Adrenal gland (tissue), 9 donors: ENCODE measurements at regions not wholly inside any gene's neighbourhood (a gene's known extent, or its start where the extent isn't known, plus 50 kb on each side); places are given as distances from the start of the nearest gene placed in this dataset.

Experiments
- DNase-seq, 7 donors: peaks; one replicate each; pipeline ENCODE4 v3.0.0-alpha.2; 2019 to 2020
- H3K27ac ChIP-seq, 5 donors: fragments of 200-600 bp; sonication (generic) in 4 of 5; 1 replicate in 3 of 5; 2 replicates in 2 of 5; pipeline versions ENCODE4 v1.5.1 to v1.8.0; 2016 to 2020; ENCODE audit warnings: mild to moderate bottlenecking in 1 of 5
- H3K27me3 ChIP-seq: fragments of 200-600 bp; 2 replicates; pipeline ENCODE4 v1.8.0; 2021
- H3K36me3 ChIP-seq, 2 donors: fragments of 200-600 bp; replicated peaks in 1 of 2; 1 replicate in 1 of 2; 2 replicates in 1 of 2; pipeline versions ENCODE4 v1.5.1 to v1.8.0; 2018 to 2022
- H3K4me1 ChIP-seq, 2 donors: fragments of 200-600 bp; replicated peaks in 1 of 2; 1 replicate in 1 of 2; 2 replicates in 1 of 2; pipeline versions ENCODE4 v1.5.1 to v1.8.0; 2018 to 2021
- H3K4me3 ChIP-seq, 4 donors: fragments of 200-600 bp; sonication (generic) in 3 of 4; one replicate each; pipeline ENCODE4 v1.5.1; 2016 to 2018
- H3K9me3 ChIP-seq, 3 donors: fragments of 200-600 bp; sonication (generic) in 1 of 3; replicated peaks in 1 of 3; 1 replicate in 2 of 3; 2 replicates in 1 of 3; pipeline versions ENCODE4 v1.5.1 to v1.8.0; 2016 to 2021
- CTCF ChIP-seq, 6 experiments: fragments of 450-650 bp in 4 of 6; fragments of 200-600 bp in 2 of 6; sonication (generic) in 1 of 6; IDR thresholded peaks; 1 replicate in 5 of 6; 2 replicates in 1 of 6; pipeline versions ENCODE4 v1.5.1 to v1.8.0; 2016 to 2021; ENCODE audit warnings: antibody characterized with exemption in 6 of 6, mild to moderate bottlenecking in 2 of 6, moderate library complexity in 1 of 6
- POLR2A ChIP-seq, 2 donors: fragments of 450-650 bp; IDR thresholded peaks; one replicate each; pipeline ENCODE4 v1.6.1; 2017; ENCODE audit warnings: antibody characterized with exemption in 2 of 2, mild to moderate bottlenecking in 2 of 2, moderate library complexity in 1 of 2
- WGBS, 4 donors: extraction: QIAGEN DNeasy Blood & Tissue Kit in 2 of 4; methylation state at CpG; one replicate each; pipeline versions ENCODE4 v1.1.5 to v1.1.7; 2013 to 2017; 5-methylcytosine and 5-hydroxymethylcytosine counted together
- intact Hi-C, 2 donors: fragments of 100-400 bp; cut with DNase I; formaldehyde crosslinking; loops; one replicate each; pipeline versions ENCODE4 v1.14.1 to v1.15.0; 2022 to 2023
- donor health status: healthy with polysubstance abuse.
- donor health status: Bipolar disorder and iron deficiency.
- donor health status: DM: yes; HTN: yes; CAD: no.
- donor health status: DM: no; HTN: no; CAD: no.
- donor health status: DM: no; HTN: no; CAD: no.

- Histone ChIP-seq H3K36me3 (no peaks in the 10 kb centered on the region), H3K4me1 (no peaks in the 10 kb centered on the region), H3K4me3 (no peak overlapping the region), H3K9me3 (peaks cover 0 to 6% (median 0%) of the 10 kb centered on the region in 3 donors), H3K27ac (no peak overlapping the region), H3K27me3 (no peaks in the 10 kb centered on the region)
- intact Hi-C loops = no loop called here
- TF ChIP-seq CTCF (IDR thresholded peaks at IDR 0.05) (no peak), POLR2A (IDR thresholded peaks at IDR 0.05) (no peak)
- WGBS, 4 donors = 55 to 64% (median 59%) methylated on average over 4 of the region's 4 CpGs
- DNase-seq = no peak
Observed at GRCh38 chr13:68727798-68728197, 1379.8 kb upstream of the ATXN8OS start.

DNA sequence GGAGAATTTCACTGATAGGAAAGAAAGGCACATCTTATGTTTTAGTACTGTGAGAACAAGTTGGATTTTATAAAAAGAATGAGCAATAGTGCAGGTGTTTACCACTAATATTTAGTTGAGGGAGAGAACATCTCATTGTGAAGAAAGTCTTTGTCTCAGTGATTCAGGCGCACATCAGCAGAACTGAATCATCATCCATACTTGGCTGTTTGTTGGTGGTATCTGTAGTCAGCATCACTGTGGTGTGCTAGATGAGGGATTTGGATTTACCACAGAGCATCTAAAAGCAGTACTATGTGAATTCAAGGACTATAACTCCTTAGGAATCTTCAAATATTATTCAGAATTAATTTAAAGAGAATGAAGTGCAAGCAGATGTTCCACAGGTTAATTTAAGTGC, 1380.5 kb upstream of the ATXN8OS start:
- WGBS, 4 donors = 75 to 91% (median 87%) methylated on average over 1 of the region's 1 CpG
- H3K9me3 ChIP-seq = peaks cover 0 to 6% (median 0%) of the 10 kb centered on the region in 3 donors
- no peak overlapping the region for H3K27ac ChIP-seq
- intact Hi-C loops = no loop called here
- H3K4me1 ChIP-seq = no peaks in the 10 kb centered on the region
- no peak overlapping the region for H3K4me3 ChIP-seq
- no peak for DNase-seq
- TF ChIP-seq CTCF (IDR thresholded peaks at IDR 0.05) = no peak
- TF ChIP-seq POLR2A (IDR thresholded peaks at IDR 0.05) = no peak
- H3K36me3 ChIP-seq = no peaks in the 10 kb centered on the region
- H3K27me3 ChIP-seq = no peaks in the 10 kb centered on the region

DNA sequence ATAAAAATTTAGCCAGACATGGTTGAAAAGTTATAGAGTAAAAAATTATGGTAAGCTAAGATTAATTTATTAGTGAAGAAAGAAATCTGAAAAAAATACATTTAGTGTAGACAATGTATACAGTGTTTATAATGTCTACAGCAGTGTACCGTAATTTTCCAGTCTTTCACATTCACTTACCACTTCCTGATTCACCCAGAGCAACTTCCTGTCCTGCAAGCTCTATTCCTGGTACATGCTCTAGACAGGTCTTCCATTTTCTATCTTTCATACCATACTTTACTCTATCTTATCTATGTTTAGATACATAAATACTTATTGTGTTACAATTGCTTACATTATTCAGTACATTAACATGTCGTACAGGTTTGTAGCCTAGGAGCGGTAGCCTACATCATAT, 1387.8 kb upstream of the ATXN8OS start:
- TF ChIP-seq POLR2A (IDR thresholded peaks at IDR 0.05) (no peak), CTCF (IDR thresholded peaks at IDR 0.05) (no peak)
- intact Hi-C loops = no loop called here

GRCh38 chr13:68715651-68716050, 1392.0 kb upstream of the ATXN8OS start:
- Histone ChIP-seq H3K27me3 (no peaks in the 10 kb centered on the region), H3K36me3 (no peaks in the 10 kb centered on the region), H3K4me1 (no peaks in the 10 kb centered on the region), H3K4me3 (no peak overlapping the region), H3K27ac (no peak overlapping the region), H3K9me3 (no peaks in the 10 kb centered on the region)
- 61 to 82% (median 74%) methylated on average over 2 of the region's 2 CpGs for WGBS, 4 donors
- DNase-seq = no peak
- TF ChIP-seq POLR2A (IDR thresholded peaks at IDR 0.05) (no peak), CTCF (IDR thresholded peaks at IDR 0.05) (no peak)
- intact Hi-C loops = no loop called here

More for the DNA sequence above, 1387.8 kb upstream of the ATXN8OS start:
- Histone ChIP-seq H3K4me3 (no peak overlapping the region), H3K27me3 (no peaks in the 10 kb centered on the region), H3K27ac (no peak overlapping the region), H3K36me3 (no peaks in the 10 kb centered on the region), H3K9me3 (no peaks in the 10 kb centered on the region), H3K4me1 (no peaks in the 10 kb centered on the region)
- DNase-seq = no peak
- 86 to 94% (median 91%) methylated on average over 3 of the region's 3 CpGs for WGBS, 4 donors
